PC-3 (cell line): ENCODE measurements at regions not wholly inside any gene's neighbourhood (a gene's known extent, or its start where the extent isn't known, plus 50 kb on each side); places are given as distances from the start of the nearest gene placed in this dataset.

ENCODE experiments used
- CTCF ChIP-seq: fragments of 300-600 bp; sonication (generic); conservative IDR thresholded peaks from 2 replicates; pipeline ENCODE4 v1.5.1; 2017; ENCODE audit warnings: antibody characterized with exemption, low read depth, mild to moderate bottlenecking, low read length
- EZH2 ChIP-seq: fragments of 300-600 bp; sonication (generic); IDR thresholded peaks from one replicate; pipeline ENCODE4 v1.6.1; 2017; ENCODE audit warnings: antibody characterized with exemption, mild to moderate bottlenecking, low read length; ENCODE audit not compliant: unreplicated experiment
- EZH2phosphoT487 ChIP-seq: fragments of 300-600 bp; sonication (generic); IDR thresholded peaks from 2 replicates; pipeline ENCODE4 v1.6.1; 2018; ENCODE audit warnings: mild to moderate bottlenecking, antibody characterized with exemption, low read length, borderline replicate concordance

GRCh38 chr1:234683861-234684632, 74.1 kb upstream of the IRF2BP2 start:
- TF ChIP-seq CTCF (no peak), EZH2phosphoT487 (no peak), EZH2 (no peak)
